Colon (tissue), 2 donors: ENCODE measurements at regions not wholly inside any gene's neighbourhood (a gene's known extent, or its start where the extent isn't known, plus 50 kb on each side); places are given as distances from the start of the nearest gene placed in this dataset.
"Not testable (repeated sequence)": the region's sequence is repeated elsewhere in the genome, so short reads cannot be mapped to it uniquely, and the experiment has no call there.

Experiments used
- FAIRE-seq: peaks from 2 replicates; lab custom pipeline; 2012; peaks lifted over from hg19 to GRCh38; lab: Jason Lieb, UNC
- donor health status: control.
- donor health status: control.

DNA sequence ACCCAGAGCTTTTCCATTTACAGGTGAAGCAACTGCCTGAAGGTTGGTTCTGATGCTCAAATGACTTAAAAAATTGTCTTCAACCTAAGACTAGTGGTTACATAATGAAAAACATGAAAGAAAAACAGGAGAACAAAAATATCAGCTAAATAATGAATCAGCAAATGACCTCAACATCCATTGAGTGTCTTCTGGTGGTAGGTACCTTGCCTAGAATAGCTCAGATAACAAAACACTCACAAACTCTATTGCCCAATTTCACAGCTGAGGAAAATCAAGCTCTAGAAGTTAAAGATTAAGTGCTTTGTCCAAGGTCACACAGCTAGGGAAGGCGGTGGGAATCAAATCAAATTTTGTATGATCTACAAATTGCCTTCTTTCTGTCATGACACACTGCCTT, 304.6 kb upstream of the CDH11 start:
- no peak for FAIRE-seq

DNA sequence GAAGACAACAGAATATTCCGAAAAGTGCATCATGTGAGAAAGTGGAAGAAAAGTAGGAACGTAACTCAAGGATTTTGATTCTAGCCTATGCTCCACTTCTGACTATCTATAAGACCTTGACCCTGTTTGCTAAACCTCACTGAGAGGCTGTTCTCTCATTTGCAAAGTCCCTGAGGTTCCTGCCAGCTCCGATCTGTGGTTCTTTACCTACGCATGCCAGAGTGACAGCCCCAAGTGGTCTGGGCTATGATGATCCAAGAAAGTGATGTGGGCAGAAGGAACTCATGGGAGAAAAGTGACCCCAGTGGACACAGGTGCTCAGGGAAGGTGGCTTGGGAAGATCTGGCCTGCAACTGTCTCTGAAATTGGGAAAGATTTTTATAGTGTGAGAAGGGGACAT, 301.1 kb upstream of the CDH11 start:
- no peak for FAIRE-seq

GRCh38 chr16:65421596-65421995, 299.7 kb upstream of the CDH11 start:
- no peak for FAIRE-seq

DNA sequence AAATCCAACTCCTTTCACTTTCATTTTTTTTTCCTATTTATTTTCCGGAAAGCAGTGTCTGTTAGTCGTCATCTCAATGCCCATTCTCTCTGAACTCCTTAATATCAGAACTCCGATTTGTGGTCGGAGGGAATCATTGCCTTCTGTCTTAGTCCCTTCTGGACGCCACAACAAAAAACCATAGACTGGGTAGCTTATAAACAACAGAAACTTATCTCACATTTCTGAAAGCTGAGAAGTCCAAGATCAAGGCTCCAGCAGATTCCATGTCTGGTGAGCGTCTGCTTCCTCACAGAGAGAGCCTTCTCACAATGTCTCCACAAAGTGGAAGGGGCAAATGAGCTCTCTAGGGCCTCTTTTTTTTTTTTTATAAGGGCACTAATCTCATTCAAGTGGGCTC, 296.6 kb upstream of the CDH11 start:
- no peak for FAIRE-seq

DNA sequence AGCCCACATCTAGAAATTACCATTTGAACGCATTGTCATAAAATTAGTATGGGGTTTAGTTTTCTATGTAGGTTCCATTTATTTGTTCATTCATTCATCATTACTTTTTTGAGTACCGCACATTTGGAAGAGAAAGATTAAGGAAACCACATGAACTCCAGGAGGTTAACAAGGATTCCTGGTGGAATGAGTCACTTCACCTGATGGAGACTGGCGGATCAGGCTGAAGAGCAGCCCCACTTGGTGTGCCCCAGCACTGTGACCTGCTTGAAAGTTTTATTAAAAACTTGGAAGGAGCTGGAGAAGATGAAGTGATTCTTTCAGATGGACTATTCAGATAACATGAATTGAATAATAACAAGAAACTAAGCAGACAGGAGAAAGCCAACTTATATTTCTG, 293.6 kb upstream of the CDH11 start:
- FAIRE-seq = no peak

- no peak for FAIRE-seq
These were observed 292.6 kb upstream of the CDH11 start for GRCh38 chr16:65414284-65414984.

DNA sequence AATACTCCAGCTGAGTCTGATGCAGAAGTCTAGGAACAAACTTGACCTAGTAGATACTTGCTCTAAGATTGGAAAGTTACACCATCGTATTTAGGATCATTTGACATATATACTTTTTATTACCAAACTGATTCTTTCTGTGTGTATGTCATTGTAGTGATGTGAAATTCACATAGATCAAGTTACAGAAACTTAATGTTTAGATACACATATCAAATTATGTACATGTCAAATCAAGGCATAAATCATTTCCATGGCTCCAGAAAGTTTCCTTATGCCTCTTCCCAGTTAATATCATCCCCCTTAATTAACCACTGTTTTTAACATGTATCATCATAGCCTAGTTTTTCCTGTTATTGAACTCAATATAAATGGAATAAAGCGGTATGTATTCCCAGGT, 292.0 kb upstream of the CDH11 start:
- FAIRE-seq = no peak

DNA sequence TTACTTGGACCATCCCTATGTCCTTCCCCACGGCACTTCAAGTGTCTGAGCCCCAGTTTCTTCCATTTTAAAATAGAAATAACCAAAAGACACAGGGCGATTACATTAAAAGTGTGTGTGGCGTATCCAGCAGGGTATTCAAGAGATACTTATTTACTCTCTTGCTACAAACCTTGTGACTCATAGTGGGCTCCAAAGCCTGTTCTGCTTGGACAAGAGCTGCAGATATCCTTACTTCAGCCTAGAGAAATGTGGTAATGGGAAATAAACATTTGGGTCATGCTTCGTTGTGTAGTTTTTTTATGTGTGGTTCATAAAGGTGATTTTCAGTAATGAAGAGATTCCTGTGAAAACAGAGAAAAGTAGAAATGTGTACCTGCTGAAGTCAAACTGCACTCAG, 288.9 kb upstream of the CDH11 start:
- no peak for FAIRE-seq

- no peak for FAIRE-seq
These were observed 287.6 kb upstream of the CDH11 start for GRCh38 chr16:65409510-65409909.

DNA sequence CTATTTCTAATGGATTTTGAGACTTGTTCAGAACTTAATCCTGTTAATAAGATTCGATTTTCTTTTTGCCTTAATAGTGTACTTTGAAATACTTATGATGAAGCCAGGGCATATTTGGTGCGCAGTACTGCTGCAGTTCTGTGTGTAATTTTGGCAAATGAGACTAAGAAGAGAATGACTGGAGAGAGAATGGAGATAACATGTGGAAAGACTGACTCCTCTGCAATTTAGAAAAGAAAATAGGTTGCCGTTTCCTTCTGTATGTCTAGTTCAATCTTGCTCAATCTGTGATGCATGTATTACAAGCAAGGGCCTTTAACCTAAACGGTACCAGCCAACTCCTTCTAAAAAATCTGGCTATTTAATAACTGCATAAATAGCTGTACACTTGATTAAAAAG, 285.1 kb upstream of the CDH11 start:
- no peak for FAIRE-seq

DNA sequence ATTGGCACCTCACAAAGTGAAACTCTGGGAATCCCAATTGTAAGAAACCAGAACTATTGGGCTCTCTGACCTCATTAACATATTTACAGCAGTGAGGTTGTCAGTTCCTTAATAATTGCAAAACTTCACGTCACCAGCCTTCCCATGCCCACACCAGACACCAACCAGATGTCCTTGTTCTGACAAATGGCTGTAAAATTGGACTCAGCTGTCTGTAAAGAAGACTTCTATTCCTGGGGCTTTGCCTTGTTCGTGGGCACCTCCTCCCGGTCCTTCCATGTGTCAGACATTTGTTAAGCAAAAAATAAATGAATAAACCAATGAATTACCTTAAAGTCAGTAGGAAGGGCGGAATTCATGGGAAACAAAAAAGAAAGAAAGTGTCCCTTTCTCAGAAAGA, 284.3 kb upstream of the CDH11 start:
- no peak for FAIRE-seq

DNA sequence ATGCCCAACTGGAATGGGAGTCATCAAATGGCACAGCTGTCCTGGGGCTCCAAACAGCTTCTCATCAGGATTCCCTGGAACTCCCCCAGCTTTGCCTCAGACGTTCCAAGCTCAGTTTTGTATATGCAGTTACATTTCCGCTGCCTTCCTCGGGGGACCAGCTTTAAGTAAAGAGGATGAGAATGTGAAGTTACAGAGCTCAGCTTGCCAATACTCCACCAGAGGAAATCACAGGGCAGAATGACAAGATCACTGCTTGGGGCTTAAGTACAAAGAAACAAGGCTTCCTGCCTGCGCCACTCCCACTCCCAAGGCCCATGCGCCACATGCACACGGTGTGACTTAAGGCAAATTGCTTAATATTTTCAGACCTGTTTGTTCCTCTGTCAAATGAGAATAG, 272.4 kb upstream of the CDH11 start:
- no peak for FAIRE-seq

- FAIRE-seq = no peak
These were observed 271.1 kb upstream of the CDH11 start for GRCh38 chr16:65392806-65393565.

DNA sequence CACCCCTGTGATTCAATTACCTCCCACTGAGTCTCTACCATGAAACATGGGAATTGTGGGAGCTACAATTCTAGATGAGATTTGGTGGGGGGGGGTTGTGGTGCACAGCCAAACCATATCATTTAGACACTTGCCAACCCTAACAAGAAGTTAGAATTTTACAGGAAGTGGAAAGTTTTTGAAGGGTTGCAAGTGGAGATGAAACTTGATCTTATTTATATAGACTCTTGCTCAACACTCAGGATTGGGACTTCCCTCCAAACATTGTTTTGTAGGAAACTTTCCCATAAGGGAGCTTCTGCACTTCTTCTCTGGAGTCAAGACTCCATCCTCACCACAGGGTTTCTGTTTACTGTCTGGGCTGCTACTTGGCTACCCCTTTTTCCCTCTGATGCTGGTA, 266.7 kb upstream of the CDH11 start:
- no peak for FAIRE-seq

- no peak for FAIRE-seq
These were observed 264.8 kb upstream of the CDH11 start for GRCh38 chr16:65386672-65387071.

DNA sequence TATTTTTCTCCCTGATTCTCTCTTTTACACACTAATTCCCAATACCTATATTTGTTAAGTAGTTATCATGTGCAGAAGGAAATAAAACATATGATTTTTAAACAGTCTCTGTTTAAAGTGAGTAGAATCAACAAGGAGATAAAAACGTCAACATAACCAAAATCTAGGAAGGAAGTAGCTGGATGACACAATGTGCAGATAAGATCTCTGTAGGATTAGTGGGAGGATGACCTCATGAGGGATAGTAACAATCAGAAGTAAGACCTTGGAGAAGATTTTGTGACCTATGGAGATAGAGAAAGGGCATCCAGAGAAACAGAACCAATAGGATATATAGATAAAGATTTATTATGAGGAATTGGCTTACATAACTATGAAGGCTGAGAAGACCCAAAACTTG, 262.6 kb upstream of the CDH11 start:
- no peak for FAIRE-seq

GRCh38 chr16:65377195-65377594, 255.3 kb upstream of the CDH11 start:
- FAIRE-seq = no peak

DNA sequence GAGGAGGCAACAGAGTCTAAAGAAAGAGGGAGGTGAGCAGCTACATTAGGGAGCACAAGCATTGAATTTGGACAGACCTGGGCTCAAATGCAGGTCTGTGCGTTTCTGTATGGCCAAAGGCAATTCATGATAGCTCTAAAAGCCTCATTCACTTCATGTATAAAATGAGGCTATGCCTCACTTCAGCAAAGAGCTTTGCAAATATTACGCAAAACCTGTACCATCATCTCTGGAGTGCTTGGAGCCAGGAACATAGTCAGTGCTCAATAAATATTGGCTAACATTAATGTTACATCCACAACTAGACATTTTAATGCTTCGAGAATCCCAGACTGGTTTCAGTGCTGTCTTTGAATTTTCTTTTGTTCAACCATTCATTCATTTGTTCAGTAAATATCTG, 254.7 kb upstream of the CDH11 start:
- FAIRE-seq = no peak

GRCh38 chr16:65375651-65376050, 253.8 kb upstream of the CDH11 start:
- FAIRE-seq = no peak

DNA sequence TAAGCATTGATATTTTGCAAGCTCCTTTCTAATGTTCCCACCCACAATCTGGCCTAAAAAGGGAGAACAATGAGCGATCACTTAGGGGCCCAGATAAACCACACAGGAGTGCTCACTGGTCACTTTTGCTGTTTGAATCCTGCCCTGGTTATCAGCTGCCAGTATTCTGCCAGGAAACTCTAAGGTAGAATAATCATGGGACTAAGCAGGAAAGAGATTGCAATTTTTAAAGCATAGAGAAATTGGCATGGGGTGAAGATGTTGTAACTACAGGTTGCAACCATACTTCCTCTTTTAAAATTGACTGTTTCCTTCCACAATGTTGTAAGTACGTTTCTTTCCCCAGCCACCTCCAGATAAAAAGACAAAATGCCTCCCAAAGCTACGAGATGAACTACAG, 251.2 kb upstream of the CDH11 start:
- no peak for FAIRE-seq

- no peak for FAIRE-seq
These were observed 250.3 kb upstream of the CDH11 start for GRCh38 chr16:65372171-65372570.

- FAIRE-seq = no peak
These were observed 244.2 kb upstream of the CDH11 start for GRCh38 chr16:65365732-65366715.

DNA sequence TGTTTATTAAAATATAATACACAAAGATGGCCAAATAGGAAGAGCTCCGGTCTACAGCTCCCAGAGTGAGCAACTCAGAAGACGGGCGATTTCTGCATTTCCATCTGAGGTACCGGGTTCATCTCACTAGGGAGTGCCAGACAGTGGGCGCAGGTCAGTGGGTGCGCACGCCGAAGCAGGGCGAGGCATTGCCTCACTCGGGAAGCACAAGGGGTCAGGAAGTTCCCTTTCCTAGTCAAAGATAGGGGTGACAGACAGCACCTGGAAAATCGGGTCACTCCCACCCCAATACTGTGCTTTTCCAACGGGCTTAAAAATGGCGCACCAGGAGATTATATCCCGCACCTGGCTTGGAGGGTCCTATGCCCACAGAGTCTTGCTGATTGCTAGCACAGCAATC, 234.9 kb upstream of the CDH11 start:
- FAIRE-seq = not testable (repeated sequence)
